NCI-H2171 treated with DMSO at 0.1 percent for 48 hours (cell line): ENCODE measurements at regions not wholly inside any gene's neighbourhood (a gene's known extent, or its start where the extent isn't known, plus 50 kb on each side); places are given as distances from the start of the nearest gene placed in this dataset.

Experiments
- DNase-seq: peaks from one replicate; lab custom pipeline; 2025; lab: John Stamatoyannopoulos, UW

GRCh38 chr5:171603591-171603990 is 182.0 kb upstream of the SMIM23 start:
- no peak for DNase-seq

DNA sequence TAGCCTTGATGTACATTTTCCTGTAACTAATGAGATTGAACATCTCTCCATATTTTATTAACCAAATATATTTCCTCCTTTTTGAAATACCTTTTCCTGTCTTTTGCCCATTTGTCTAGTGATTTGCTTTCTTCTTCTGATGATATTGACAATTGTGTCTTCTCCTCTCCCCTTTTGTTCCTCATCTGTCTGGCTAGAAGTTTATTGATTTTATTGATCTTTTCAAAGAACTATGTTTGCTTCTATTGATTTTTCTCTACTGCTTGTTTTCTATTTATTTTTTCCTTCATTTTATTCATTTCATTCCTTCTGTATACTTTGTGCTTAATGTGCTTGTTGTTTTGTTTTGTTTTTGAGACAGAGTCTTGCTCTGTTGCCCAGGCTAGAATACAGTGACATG is 181.4 kb upstream of the SMIM23 start:
- no peak for DNase-seq

- DNase-seq = no peak
These were observed 179.1 kb upstream of the SMIM23 start for GRCh38 chr5:171606414-171607024.

DNA sequence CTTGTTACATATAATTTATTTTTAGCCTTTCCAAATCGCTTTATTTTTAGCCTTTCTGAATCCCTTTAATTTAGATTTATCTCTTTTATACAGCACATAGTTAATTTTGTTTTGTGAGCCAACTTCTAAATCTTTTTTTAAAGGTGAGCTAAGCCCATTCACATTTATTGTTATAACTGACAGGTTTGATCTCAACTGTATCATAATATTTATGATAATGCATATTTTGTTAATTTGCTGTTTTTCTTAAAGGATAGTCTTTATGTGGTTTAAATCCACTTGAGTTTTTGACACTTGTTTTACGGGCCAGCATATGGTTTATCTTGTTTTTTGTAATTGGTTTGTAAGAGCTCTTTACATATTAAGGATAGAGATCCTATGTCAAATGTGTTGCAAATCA is 177.8 kb upstream of the SMIM23 start:
- no peak for DNase-seq

DNA sequence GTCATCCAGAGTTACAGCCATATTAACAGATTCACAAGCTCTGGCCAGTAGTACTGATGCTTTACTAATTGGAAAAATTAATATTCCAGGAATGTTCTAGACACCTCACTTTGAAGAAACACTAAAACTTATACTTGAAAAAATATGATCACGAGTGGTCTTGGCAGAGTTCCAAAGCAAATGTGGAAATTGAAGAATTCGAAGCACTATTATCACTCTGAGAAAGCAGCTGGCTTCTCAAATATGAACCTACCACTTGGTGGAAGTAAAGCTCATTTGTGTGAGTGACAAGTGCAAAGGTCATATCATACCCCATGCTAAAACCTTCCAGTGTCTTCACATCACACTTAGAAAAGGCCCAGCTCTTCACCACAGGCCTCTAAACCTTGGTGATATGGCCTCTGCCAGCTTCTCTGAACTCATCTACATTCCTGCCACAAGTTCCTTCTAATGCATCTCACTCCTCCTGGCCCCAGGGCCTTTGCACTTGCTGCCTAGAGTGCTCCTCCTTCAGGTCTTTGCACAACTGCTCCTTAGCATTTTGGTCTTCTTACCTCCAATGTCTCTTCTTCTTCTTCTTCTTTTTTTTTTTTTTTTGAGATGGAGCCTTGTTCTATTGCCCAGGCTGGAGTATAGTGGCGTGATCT is 175.7 kb upstream of the SMIM23 start:
- no peak for DNase-seq

- no peak for DNase-seq
These were observed 174.9 kb upstream of the SMIM23 start for GRCh38 chr5:171610686-171611085.

- no peak for DNase-seq
These were observed 172.9 kb upstream of the SMIM23 start for GRCh38 chr5:171612749-171613148.

GRCh38 chr5:171614511-171614910 is 171.1 kb upstream of the SMIM23 start:
- DNase-seq = no peak

GRCh38 chr5:171614971-171615653 is 170.5 kb upstream of the SMIM23 start:
- no peak for DNase-seq

GRCh38 chr5:171615705-171616640 is 169.6 kb upstream of the SMIM23 start:
- DNase-seq = no peak

- DNase-seq = no peak
These were observed 168.4 kb upstream of the SMIM23 start for GRCh38 chr5:171617266-171617665.

DNA sequence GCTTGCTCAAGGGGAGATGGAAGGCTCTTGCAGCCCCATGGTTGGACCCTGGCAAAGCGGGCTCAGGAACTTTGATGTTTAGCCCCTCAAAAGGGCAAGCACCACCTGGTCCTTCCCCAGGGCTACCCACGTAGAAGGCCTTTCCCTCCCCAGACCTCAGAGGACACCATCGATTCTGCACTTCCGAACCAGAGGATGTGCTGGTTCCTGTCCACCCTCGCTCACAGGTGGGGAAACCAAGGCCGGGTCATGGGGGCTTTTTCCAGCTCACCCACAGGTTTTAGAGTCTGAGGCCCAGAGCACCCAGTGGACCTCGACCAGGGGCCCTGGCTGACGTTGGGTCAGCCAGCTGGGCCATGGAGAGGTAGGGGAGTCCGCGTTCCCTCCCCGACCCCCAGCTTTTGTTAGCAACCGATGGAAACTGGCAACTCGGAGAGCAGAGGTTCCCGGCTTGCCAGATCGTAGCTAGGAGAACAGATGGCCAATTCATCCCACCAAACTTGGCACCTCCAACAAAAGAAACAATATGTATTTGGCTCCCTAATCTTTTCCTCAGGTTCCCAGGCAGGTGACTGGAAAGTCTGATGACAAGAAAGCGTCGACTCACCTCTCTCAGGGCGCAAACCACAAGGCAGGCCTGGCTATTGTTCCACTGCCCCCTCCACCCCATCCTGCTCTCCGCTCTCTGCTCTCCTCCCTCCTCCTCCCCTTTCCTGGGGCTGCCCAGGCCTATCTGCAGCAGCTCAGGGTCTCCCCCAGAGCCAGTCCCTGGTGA is 167.6 kb upstream of the SMIM23 start:
- no peak for DNase-seq

DNA sequence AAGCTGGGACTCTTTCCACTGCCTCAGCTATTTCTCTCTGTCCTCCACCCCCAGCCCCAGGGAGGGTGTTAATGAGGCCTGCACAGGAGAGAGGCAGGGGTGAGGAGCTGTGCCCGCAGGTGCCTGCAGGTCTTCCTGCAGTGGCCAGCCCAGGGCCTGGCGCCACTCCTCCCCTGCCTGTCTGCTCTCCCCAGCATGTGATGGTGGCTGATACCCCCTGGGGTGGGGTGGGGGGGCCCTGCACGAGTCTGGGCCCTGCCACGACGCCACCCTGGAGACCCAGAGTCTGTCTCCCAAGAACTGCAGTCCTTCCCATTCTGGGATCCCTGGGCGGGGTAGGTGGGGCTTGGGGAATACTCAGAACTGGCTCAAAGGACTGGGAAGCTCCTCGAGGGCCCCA is 166.4 kb upstream of the SMIM23 start:
- no peak for DNase-seq

GRCh38 chr5:171619744-171620143 is 165.9 kb upstream of the SMIM23 start:
- DNase-seq = no peak

- DNase-seq = no peak
These were observed 163.6 kb upstream of the SMIM23 start for GRCh38 chr5:171622010-171622409.

DNA sequence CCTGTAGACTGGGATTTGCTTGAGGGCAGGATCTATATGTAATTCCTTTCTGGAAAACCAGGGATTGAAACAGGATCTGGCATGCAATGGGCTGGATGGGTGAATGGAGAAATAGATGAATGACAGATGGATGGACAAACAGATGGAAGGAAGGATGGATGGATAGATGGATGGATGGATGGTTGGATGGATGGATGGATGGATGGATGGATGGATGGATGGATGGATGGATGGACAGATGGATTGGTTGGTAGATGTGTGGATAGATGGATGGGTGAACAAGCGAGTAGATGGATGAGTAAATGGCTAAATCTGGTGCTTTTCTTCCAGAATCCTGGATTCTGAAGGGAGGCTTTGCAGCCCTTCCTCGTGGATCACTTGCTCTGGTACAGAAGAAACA is 162.5 kb upstream of the SMIM23 start:
- DNase-seq = no peak

DNA sequence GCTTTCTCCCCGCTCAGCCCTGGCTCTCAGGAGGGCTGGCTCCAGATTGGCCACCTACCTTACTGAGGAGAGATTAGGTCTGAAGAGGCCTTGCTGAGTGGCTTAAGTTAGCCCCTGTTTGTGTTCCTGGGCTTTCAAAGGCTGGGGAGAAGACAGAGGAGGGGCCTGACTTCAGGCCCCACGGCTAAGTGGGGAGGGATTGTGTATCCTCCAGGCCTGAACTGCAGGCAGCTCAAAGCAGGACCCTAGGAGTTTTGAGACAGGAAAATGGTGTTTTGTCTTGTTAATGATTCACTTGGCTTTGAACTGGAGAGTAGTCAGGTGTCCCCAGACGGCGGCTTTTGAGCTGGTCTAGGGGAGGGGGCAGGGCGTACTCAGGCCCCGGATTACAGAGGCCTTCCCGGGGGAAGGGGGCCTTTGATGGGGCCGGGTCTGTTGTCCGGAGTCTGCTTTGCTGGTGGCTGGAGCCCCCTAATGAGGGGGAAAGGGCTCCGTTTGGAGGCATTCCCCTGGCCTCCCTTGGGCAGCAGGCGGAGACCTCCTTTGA is 162.0 kb upstream of the SMIM23 start:
- no peak for DNase-seq

DNA sequence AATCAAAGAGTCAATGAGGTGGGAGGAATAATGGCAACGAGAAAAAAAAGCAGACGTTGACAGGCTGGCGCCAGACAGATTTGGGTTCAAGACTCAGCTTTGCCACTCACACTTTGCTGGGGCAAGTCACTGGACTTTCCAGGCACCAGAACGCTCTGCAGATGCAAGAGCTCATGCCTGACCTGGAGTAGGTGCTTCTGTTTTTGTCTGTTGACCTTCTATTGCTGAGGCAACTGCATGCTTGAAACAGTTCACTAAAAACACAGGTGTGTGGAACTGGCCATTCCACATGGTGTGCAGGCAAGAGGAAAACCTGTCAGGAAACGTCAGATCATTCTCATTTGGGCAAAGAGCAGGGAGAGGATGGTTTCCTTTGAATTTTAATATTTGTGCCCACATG is 161.2 kb upstream of the SMIM23 start:
- DNase-seq = no peak

DNA sequence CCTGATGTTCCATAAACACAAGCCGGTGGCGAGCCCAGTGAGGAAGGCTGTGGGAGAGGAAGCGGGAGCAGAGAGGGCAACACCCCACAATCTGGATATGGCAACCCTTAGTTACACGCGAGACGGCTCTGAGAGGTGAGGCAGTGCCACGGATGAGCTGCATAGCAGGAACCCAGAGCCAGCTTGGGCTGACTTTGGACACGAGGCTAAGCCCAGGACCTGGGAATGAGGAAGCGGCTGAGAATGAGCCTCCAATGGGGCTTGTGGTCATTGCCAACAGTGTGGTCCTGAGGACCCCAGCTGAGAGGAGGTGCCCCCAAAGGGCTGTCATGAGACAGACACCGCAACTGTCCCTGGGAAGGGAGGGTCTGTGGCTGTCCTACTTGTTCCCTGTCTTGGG is 160.0 kb upstream of the SMIM23 start:
- no peak for DNase-seq

GRCh38 chr5:171627936-171628632 is 157.5 kb upstream of the SMIM23 start:
- DNase-seq = no peak

DNA sequence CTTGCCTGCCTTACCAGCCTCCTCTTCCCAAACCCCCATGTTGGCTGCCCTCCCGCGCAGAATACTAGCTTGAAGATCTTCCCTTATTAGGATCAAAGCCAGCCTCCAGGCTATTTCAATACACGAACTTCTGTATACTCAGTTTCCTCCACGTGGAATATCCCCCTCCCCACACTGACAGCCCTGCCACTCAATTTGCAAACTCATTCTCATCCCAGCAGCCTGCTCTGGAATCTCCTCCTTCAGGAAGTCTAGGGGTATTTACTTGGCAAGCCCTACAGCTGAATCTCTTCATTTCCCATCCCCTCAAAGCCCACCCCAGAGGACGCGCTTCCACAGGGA is 157.0 kb upstream of the SMIM23 start:
- DNase-seq = no peak
